ENCODE measurements at regions not wholly inside any gene's neighbourhood (a gene's known extent, or its start where the extent isn't known, plus 50 kb on each side); places are given as distances from the start of the nearest gene placed in this dataset.
"Not testable (repeated sequence)": the region's sequence is repeated elsewhere in the genome, so short reads cannot be mapped to it uniquely, and the experiment has no call there.

- DNase-seq = no peak
Observed at GRCh38 chr2:122022531-122022930, 267.1 kb downstream of the TSN start.

DNA sequence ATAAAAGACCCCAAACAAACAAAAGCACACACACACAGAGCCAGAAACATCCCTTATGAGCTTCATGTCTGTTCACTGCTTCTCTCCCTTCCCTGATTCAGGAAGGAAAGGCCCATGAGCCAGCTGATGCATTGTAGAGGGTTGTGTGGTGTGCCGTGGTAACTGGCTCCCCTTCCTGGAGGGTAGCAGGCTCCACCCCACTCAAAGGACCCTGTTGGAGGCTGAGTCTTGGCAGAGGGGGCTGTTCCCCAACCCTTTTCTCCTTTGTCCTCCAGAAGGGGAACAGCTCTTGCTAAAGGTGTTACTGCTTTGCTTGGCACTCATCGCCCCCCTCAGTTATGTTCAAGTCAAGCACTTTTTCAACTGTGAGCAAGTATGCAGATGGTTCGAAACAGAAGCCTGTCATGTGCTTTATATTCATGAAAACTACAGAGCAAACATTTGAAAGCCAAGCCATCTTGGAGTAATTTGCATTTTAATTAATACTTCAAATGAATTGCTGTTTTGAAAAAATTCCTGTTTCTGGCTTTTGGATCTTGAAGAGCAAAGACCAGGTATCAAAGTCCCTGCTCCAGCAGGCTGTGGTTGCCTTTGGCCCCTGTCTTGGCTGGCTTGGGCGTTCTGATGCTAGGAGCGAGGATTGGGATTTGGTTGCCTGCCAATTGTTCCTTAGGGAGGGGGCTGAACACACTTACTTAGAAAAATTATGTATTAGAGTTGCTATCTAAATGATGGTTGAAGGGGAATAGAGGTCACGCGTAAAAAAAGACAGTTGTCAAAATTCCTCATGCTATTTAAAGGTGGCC, 267.8 kb downstream of the TSN start:
- DNase-seq = no peak

GRCh38 chr2:122027510-122028217, 272.2 kb downstream of the TSN start:
- no peak for DNase-seq

- DNase-seq = no peak
Observed at GRCh38 chr2:122028371-122029100, 273.1 kb downstream of the TSN start.

DNA sequence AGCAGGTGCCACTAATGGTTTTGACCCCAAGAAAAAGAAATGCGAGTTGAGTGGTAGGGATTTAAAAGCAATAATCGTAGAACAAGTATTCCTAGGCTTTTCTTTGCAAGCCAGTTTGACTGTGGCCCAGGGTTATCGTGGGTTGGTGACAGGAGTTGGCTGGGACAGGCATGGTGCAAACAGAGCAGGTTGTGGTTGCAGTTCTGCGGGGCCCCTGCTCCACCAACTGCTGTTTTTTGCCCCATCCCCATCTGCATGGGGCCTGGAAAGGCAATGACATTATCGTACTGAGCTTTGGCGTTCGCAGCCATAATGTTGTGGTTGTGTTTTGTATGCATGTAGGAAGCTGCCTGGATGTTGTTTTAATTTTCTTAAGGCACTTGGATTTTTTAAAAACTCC, 274.0 kb downstream of the TSN start:
- no peak for DNase-seq

GRCh38 chr2:122029945-122030344, 274.5 kb downstream of the TSN start:
- DNase-seq = no peak

- no peak for DNase-seq
Observed at GRCh38 chr2:122031544-122032263, 276.3 kb downstream of the TSN start.

GRCh38 chr2:122032264-122032645, 276.8 kb downstream of the TSN start:
- no peak for DNase-seq

DNA sequence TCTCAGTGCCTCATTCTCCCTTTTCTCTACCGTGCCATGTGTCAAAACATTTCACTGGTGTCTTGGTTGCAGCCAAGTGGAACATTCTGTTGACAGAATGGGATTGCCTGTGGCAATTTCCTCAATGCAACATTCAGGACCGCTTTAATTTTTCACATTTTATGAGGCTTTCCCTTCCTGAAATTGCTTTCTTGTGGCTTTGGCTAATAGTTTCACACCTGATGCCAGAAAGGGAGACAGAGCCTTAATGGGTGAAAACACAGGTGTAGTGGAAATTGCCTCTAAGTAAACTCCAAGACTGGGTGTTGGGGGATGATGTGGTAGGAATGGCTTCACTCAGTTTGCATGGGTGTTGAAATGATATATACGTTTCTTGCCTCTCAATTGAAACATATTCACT, 278.3 kb downstream of the TSN start:
- no peak for DNase-seq

GRCh38 chr2:122034344-122034743, 278.9 kb downstream of the TSN start:
- no peak for DNase-seq

GRCh38 chr2:122034777-122035176, 279.3 kb downstream of the TSN start:
- no peak for DNase-seq

DNA sequence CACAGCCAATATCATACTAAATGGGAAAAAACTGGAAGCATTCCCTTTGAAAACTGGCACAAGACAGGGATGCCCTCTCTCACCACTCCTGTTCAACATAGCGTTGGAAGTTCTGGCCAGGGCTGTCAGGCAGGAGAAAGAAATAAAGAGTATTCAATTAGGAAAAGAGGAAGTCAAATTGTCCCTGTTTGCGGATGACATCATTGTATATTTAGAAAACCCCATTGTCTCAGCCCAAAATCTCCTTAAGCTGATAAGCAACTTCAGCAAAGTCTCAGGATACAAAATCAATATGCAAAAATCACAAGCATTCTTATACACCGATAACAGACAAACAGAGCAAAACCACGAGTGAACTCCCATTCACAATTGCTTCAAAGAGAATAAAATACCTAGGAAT, 283.4 kb downstream of the TSN start:
- not testable (repeated sequence) for DNase-seq

- no peak for DNase-seq
Observed at GRCh38 chr2:122041455-122041854, 286.0 kb downstream of the TSN start.

GRCh38 chr2:122051659-122052058, 296.2 kb downstream of the TSN start:
- DNase-seq = not testable (repeated sequence)

GRCh38 chr2:122055521-122055931, 300.1 kb downstream of the TSN start:
- no peak for DNase-seq

GRCh38 chr2:122056853-122057252, 301.4 kb downstream of the TSN start:
- no peak for DNase-seq

DNA sequence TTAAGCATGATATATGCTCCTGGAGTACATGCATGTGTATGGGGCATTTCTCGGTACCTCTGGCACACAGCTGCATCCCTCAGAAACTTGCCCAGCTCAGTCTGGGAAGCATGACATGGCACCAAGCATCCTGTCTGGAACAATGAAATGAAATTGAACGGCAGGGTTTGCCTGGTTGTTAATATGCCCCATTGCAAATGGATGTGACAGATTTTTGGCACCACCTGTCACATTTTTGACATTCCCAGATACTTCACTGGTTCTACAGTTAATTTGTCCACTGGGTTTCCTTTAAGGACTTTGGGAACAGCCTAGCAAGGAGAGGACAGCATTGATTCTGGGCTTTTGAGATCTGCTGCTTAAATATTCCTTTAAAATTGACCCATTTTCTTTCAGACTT, 305.8 kb downstream of the TSN start:
- DNase-seq = no peak

DNA sequence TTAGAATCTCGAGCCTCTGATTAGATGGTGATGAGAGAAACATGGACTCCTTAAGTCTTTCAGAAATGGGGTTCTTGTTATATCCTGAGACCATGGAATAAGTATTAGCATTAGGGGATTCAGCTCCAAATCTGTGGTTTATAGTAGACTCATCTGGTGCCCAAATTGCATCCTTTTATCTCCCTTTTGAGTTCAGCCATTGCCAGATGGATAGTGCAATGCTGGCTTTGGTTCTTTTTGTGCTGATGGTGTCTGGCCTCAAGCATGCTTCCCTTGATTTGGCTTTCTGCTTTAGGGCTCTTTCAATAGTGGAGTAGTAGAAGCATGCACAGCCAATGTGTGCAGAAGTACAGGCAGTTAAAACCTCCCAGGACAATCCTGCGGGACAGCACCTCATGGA, 306.4 kb downstream of the TSN start:
- DNase-seq = no peak

- DNase-seq = no peak
Observed at GRCh38 chr2:122062506-122062905, 307.1 kb downstream of the TSN start.

GRCh38 chr2:122063716-122064115, 308.3 kb downstream of the TSN start:
- no peak for DNase-seq

- DNase-seq = no peak
Observed at GRCh38 chr2:122070241-122070731, 314.8 kb downstream of the TSN start.

GRCh38 chr2:122072666-122073065, 317.2 kb downstream of the TSN start:
- DNase-seq = no peak

DNA sequence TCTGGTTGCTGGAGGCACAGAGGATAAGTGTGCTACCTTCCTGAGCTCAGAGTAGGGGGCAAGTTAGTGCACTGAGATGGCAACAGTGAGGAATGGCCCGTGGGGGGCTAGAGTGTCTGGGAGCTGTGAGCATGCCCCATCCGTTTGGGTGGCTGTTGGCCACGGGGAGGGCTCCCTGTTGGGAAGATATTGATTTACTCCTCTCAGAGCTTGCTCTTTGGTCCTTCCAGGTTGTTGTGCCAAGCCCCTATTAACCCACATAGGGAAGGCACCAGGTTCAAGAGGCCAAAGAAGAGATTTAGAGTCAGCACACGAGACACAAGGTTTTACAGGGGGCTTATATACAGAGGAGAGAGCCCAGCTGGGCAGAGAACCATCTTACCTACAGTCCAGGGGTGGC, 318.8 kb downstream of the TSN start:
- DNase-seq = no peak

Measured in activated gamma-delta T cell treated with Interleukin-2 at 50 U/mL for 16 hours (primary cell).